ENCODE measurements at regions not wholly inside any gene's neighbourhood (a gene's known extent, or its start where the extent isn't known, plus 50 kb on each side); places are given as distances from the start of the nearest gene placed in this dataset.

DNA sequence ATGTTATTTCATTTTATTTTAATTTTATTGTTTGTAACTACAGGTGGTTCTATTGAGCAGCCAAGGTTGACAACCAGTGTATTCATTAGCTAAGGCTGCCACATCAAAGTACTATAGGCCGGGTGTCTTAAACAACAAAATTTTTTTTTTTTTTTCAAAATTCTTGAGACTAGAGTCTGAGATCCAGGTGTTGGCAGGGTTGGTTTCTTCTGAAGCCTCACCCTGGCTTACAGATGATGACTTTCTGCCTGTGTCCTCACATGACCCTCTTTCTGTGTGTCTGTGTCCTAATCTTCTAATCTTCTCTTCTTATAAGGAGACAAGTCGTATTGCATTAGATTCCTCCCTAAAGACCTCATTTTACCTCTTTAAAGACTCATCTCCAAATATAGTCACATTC is 208.4 kb downstream of the MANEA start:
- TF ChIP-seq, protein P1, sequence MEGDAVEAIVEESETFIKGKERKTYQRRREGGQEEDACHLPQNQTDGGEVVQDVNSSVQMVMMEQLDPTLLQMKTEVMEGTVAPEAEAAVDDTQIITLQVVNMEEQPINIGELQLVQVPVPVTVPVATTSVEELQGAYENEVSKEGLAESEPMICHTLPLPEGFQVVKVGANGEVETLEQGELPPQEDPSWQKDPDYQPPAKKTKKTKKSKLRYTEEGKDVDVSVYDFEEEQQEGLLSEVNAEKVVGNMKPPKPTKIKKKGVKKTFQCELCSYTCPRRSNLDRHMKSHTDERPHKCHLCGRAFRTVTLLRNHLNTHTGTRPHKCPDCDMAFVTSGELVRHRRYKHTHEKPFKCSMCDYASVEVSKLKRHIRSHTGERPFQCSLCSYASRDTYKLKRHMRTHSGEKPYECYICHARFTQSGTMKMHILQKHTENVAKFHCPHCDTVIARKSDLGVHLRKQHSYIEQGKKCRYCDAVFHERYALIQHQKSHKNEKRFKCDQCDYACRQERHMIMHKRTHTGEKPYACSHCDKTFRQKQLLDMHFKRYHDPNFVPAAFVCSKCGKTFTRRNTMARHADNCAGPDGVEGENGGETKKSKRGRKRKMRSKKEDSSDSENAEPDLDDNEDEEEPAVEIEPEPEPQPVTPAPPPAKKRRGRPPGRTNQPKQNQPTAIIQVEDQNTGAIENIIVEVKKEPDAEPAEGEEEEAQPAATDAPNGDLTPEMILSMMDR (conservative IDR thresholded peaks at IDR 0.05) = no peak
- no peak for TF ChIP-seq ZFX (IDR thresholded peaks at IDR 0.05)

All from C4-2B (cell line).